Liver (tissue), 8 donors: ENCODE measurements at regions not wholly inside any gene's neighbourhood (a gene's known extent, or its start where the extent isn't known, plus 50 kb on each side); places are given as distances from the start of the nearest gene placed in this dataset.

Experiments used
- DNase-seq: peaks from one replicate; pipeline ENCODE4 v3.0.0-alpha.2; 2017; ENCODE audit warnings: low spot score
- H3K27ac ChIP-seq, 2 donors: one replicate each; pipeline ENCODE4 v1.7.0; 2013; ENCODE audit warnings: inconsistent platforms in 2 of 2, low read length in 2 of 2, control low read depth in 1 of 2, low read depth in 1 of 2, mild to moderate bottlenecking in 1 of 2
- H3K27me3 ChIP-seq, 4 donors: one replicate each; pipeline versions ENCODE4 v1.6.1 to v1.7.0; 2013; ENCODE audit warnings: low read length in 3 of 4, inconsistent platforms in 1 of 4, mild to moderate bottlenecking in 1 of 4, moderate library complexity in 1 of 4; ENCODE audit not compliant: control insufficient read depth in 4 of 4, insufficient read depth in 4 of 4
- H3K36me3 ChIP-seq, 4 donors: one replicate each; pipeline versions ENCODE4 v1.6.1 to v1.7.0; 2013; ENCODE audit warnings: low read length in 3 of 4, mild to moderate bottlenecking in 3 of 4, low read depth in 1 of 4, moderate library complexity in 1 of 4; ENCODE audit not compliant: control insufficient read depth in 4 of 4, insufficient read depth in 3 of 4
- H3K4me1 ChIP-seq, 4 donors: one replicate each; pipeline versions ENCODE4 v1.6.1 to v1.7.0; 2013; ENCODE audit warnings: low read length in 3 of 4, mild to moderate bottlenecking in 3 of 4, moderate library complexity in 1 of 4; ENCODE audit not compliant: control insufficient read depth in 4 of 4, insufficient read depth in 4 of 4
- H3K4me3 ChIP-seq, 3 donors: one replicate each; pipeline versions ENCODE4 v1.6.1 to v1.7.0; 2013; ENCODE audit warnings: low read length in 3 of 3, control low read depth in 1 of 3, low read depth in 1 of 3, mild to moderate bottlenecking in 1 of 3
- H3K9ac ChIP-seq, 2 donors: one replicate each; pipeline ENCODE4 v1.7.0; 2013; ENCODE audit warnings: low read length in 2 of 2, mild to moderate bottlenecking in 2 of 2, moderate library complexity in 2 of 2, control low read depth in 1 of 2, low read depth in 1 of 2
- H3K9me3 ChIP-seq, 4 donors: one replicate each; pipeline versions ENCODE4 v1.6.1 to v1.7.0; 2013; ENCODE audit warnings: low read length in 3 of 4; ENCODE audit not compliant: control insufficient read depth in 4 of 4
- CTCF ChIP-seq: fragments of 150-350 bp; IDR thresholded peaks from 2 replicates; pipeline ENCODE4 v1.5.1; 2017; ENCODE audit warnings: improper control_type of control experiment, low read depth, low read length; ENCODE audit not compliant: missing input control
- EGR1 ChIP-seq, 2 donors: IDR thresholded peaks; 2 replicates each; pipeline ENCODE4 v1.6.1; 2016 to 2018; ENCODE audit warnings: antibody characterized with exemption in 2 of 2, low read depth in 2 of 2
- FOXA1 ChIP-seq: IDR thresholded peaks from 2 replicates; pipeline ENCODE4 v1.6.1; 2016; ENCODE audit warnings: antibody characterized with exemption
- FOXA2 ChIP-seq: IDR thresholded peaks from 2 replicates; pipeline ENCODE4 v1.6.1; 2016; ENCODE audit warnings: antibody characterized with exemption
- GABPA ChIP-seq, 2 donors: IDR thresholded peaks in 1 of 2; conservative IDR thresholded peaks in 1 of 2; 2 replicates each; pipeline ENCODE4 v1.6.1; 2016; ENCODE audit warnings: antibody characterized with exemption in 2 of 2, mild to moderate bottlenecking in 1 of 2, moderate library complexity in 1 of 2
- HNF4G ChIP-seq: IDR thresholded peaks from 2 replicates; pipeline ENCODE4 v1.6.1; 2016; ENCODE audit warnings: antibody characterized with exemption
- JUND ChIP-seq, 2 donors: IDR thresholded peaks; 2 replicates each; pipeline ENCODE4 v1.6.1; 2016; ENCODE audit warnings: antibody characterized with exemption in 2 of 2
- NR2F2 ChIP-seq: IDR thresholded peaks from 2 replicates; pipeline ENCODE4 v1.6.1; 2016; ENCODE audit warnings: antibody characterized with exemption
- RAD21 ChIP-seq, 2 donors: IDR thresholded peaks; 2 replicates each; pipeline ENCODE4 v1.6.1; 2016; ENCODE audit warnings: antibody characterized with exemption in 2 of 2, mild to moderate bottlenecking in 2 of 2
- RXRA ChIP-seq, 2 donors: IDR thresholded peaks; 2 replicates each; pipeline ENCODE4 v1.6.1; 2017 to 2018; ENCODE audit warnings: antibody characterized with exemption in 2 of 2, mild to moderate bottlenecking in 1 of 2
- SP1 ChIP-seq: IDR thresholded peaks from 2 replicates; pipeline ENCODE4 v1.6.1; 2018; ENCODE audit warnings: antibody characterized with exemption, mild to moderate bottlenecking
- TAF1 ChIP-seq: conservative IDR thresholded peaks from 2 replicates; pipeline ENCODE4 v1.6.1; 2016; ENCODE audit warnings: antibody characterized with exemption, mild to moderate bottlenecking
- YY1 ChIP-seq: IDR thresholded peaks from 2 replicates; pipeline ENCODE4 v1.6.1; 2016; ENCODE audit warnings: antibody characterized with exemption, mild to moderate bottlenecking
- WGBS: extraction: QIAGEN DNeasy Blood & Tissue Kit; methylation state at CpG from one replicate; pipeline ENCODE4 v1.1.7; 2013; 5-methylcytosine and 5-hydroxymethylcytosine counted together
- TF ChIP-seq, protein P1 (sequence below): IDR thresholded peaks from 2 replicates; pipeline ENCODE4 v1.6.1; 2016; ENCODE audit warnings: antibody characterized with exemption
- donor health status: healthy.
- donor health status: healthy.
- donor health status: healthy.
- donor health status: healthy.
- donor health status: healthy.

DNA sequence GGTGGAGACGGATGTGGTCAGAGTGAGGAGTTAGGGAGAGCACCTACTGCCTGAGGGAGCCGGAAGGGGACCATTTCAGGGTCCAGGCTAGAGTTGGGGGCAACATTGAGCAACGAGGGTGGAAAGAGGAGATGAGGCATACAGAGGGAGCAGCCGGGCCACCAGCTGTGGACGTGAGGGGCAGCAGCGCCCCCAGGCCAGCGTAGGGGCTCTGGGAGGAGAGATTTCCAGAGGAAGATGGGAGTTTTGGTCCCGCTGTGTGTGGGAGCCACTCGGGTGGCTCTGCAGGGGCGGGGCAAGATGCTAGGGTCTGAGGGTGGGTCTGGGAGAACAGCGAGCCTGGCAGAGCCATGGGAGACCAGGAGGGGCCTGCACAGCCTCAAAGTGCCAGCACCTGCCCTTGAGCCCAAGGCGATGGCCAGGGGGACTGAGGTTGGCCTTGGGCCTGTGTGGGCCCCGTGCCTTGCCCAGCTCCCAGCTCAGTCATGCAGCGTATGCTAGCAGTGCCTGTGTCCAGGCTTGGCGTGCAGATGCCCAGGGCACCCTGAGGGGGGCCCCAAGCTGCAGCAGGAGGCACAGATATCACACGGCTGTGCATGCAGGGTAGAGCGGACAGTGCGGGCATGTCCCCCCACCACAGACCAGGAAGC, 80.5 kb upstream of the PPP1R26 start:
- H3K27ac ChIP-seq = no peak overlapping the region
- H3K36me3 ChIP-seq = no peaks in the 10 kb centered on the region
- no peak for DNase-seq
- H3K4me1 ChIP-seq = peaks cover 0 to 6% (median 0%) of the 10 kb centered on the region in 4 donors
- peaks cover 0 to 8% (median 2%) of the 10 kb centered on the region in 4 donors for H3K9me3 ChIP-seq
- TF ChIP-seq, protein P1, sequence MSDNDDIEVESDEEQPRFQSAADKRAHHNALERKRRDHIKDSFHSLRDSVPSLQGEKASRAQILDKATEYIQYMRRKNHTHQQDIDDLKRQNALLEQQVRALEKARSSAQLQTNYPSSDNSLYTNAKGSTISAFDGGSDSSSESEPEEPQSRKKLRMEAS = no peak
- TF ChIP-seq GABPA (IDR thresholded peaks at IDR 0.05 in 1 of 2, conservative IDR thresholded peaks at IDR 0.05 in 1 of 2) (no peak), RXRA (IDR thresholded peaks at IDR 0.05) (no peak), EGR1 (IDR thresholded peaks at IDR 0.05; ENCODE audit: low read depth in 2 of 2) (no peak), YY1 (no peak), FOXA1 (no peak), FOXA2 (no peak)
- WGBS = 76% methylated on average over 18 of the region's 18 CpGs
- no peak overlapping the region for H3K9ac ChIP-seq
- H3K27me3 ChIP-seq = no peaks in the 10 kb centered on the region
- H3K4me3 ChIP-seq = no peak overlapping the region

GRCh38 chr9:135400496-135400895, 79.1 kb upstream of the PPP1R26 start:
- peaks cover 0 to 8% (median 2%) of the 10 kb centered on the region in 4 donors for H3K9me3 ChIP-seq
- TF ChIP-seq HNF4G (no peak), TAF1 (no peak), NR2F2 (no peak), EGR1 (IDR thresholded peaks at IDR 0.05; ENCODE audit: low read depth in 2 of 2) (no peak), YY1 (no peak), JUND (IDR thresholded peaks at IDR 0.05) (no peak), RAD21 (IDR thresholded peaks at IDR 0.05) (no peak), GABPA (IDR thresholded peaks at IDR 0.05 in 1 of 2, conservative IDR thresholded peaks at IDR 0.05 in 1 of 2) (no peak), CTCF (no peak)
- no peaks in the 10 kb centered on the region for H3K36me3 ChIP-seq
- H3K27me3 ChIP-seq = no peaks in the 10 kb centered on the region
- WGBS = 57% methylated on average over 9 of the region's 9 CpGs
- H3K27ac ChIP-seq = no peak overlapping the region
- H3K9ac ChIP-seq = no peak overlapping the region
- H3K4me1 ChIP-seq = peaks cover 0 to 6% (median 0%) of the 10 kb centered on the region in 4 donors
- no peak overlapping the region for H3K4me3 ChIP-seq
- DNase-seq = no peak

DNA sequence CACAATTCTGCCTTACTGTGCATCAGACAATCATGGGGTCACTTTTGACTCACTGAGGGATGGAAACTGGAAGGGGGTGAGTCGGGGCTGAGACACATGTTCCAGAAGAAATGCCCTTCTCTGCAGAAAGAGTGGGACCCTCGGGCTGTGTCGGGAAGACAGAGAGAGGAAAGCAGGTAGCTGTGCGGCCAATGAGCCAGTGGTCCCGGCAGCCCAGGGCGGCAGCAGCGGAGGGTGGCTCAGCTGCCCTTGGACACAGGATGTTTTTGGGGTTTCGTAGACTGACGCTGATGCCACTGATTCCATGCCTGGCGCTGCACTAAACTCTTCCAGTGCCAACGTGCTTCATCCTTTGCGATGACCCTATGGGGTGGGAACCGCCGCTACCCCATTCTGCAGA, 78.4 kb upstream of the PPP1R26 start:
- Histone ChIP-seq H3K27me3 (no peaks in the 10 kb centered on the region), H3K36me3 (no peaks in the 10 kb centered on the region), H3K9me3 (peaks cover 0 to 2% (median 0%) of the 10 kb centered on the region in 4 donors), H3K9ac (no peak overlapping the region), H3K4me3 (no peak overlapping the region), H3K4me1 (peaks cover 0 to 6% (median 0%) of the 10 kb centered on the region in 4 donors), H3K27ac (no peak overlapping the region)
- DNase-seq = no peak
- WGBS = 80% methylated on average over 14 of the region's 14 CpGs
- TF ChIP-seq SP1 = no peak
